GM12872 (cell line): ENCODE measurements at regions not wholly inside any gene's neighbourhood (a gene's known extent, or its start where the extent isn't known, plus 50 kb on each side); places are given as distances from the start of the nearest gene placed in this dataset.

Experiments used
- TF ChIP-seq, protein P1 (sequence below): IDR thresholded peaks from 3 replicates; pipeline ENCODE4 v1.5.1; 2011; ENCODE audit warnings: low read depth, mild to moderate bottlenecking, low read length, moderate library complexity; ENCODE audit not compliant: insufficient read depth

GRCh38 chr4:96194993-96195392 is 355.1 kb downstream of the PDHA2 start:
- TF ChIP-seq, protein P1, sequence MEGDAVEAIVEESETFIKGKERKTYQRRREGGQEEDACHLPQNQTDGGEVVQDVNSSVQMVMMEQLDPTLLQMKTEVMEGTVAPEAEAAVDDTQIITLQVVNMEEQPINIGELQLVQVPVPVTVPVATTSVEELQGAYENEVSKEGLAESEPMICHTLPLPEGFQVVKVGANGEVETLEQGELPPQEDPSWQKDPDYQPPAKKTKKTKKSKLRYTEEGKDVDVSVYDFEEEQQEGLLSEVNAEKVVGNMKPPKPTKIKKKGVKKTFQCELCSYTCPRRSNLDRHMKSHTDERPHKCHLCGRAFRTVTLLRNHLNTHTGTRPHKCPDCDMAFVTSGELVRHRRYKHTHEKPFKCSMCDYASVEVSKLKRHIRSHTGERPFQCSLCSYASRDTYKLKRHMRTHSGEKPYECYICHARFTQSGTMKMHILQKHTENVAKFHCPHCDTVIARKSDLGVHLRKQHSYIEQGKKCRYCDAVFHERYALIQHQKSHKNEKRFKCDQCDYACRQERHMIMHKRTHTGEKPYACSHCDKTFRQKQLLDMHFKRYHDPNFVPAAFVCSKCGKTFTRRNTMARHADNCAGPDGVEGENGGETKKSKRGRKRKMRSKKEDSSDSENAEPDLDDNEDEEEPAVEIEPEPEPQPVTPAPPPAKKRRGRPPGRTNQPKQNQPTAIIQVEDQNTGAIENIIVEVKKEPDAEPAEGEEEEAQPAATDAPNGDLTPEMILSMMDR = no peak

- TF ChIP-seq, protein P1 = no peak
These were observed 365.4 kb downstream of the PDHA2 start for GRCh38 chr4:96205143-96205936.

DNA sequence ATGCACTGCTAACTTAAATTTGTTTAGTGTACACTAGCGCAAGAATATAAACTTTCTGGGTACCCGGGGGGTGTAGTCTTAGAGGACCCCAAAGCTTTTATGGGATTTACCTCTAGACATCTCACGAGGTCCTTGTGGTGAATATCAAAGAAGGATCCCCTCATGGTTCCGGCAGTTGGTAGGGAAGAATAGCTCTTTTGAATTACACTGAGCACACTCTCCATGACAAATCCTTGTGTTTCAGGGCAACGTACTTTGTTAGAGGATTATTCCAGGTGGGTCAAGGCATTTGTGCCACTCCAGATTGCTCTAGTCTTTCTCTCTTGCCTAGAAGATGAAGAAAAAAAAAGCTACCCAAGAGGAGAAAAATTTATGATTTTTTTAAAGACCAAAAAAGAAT is 387.6 kb downstream of the PDHA2 start:
- TF ChIP-seq, protein P1 = no peak

- TF ChIP-seq, protein P1 = no peak
These were observed 388.6 kb downstream of the PDHA2 start for GRCh38 chr4:96228463-96228862.

- TF ChIP-seq, protein P1 = no peak
These were observed 400.1 kb downstream of the PDHA2 start for GRCh38 chr4:96240041-96240440.

GRCh38 chr4:96241819-96242218 is 401.9 kb downstream of the PDHA2 start:
- TF ChIP-seq, protein P1 = no peak

- TF ChIP-seq, protein P1 = no peak
These were observed 407.2 kb downstream of the PDHA2 start for GRCh38 chr4:96247096-96247495.
